HG02943 (cell line): ENCODE measurements at regions not wholly inside any gene's neighbourhood (a gene's known extent, or its start where the extent isn't known, plus 50 kb on each side); places are given as distances from the start of the nearest gene placed in this dataset.
"Not testable (repeated sequence)": the region's sequence is repeated elsewhere in the genome, so short reads cannot be mapped to it uniquely, and the experiment has no call there.

Experiments
- ATAC-seq: cut with Tn5 transposase; IDR thresholded peaks from one replicate; pipeline ENCODE4 v1.9.1; 2021; ENCODE audit warnings: mild to moderate bottlenecking, low read depth, moderate library complexity; ENCODE audit not compliant: unreplicated experiment

- no peak for ATAC-seq
Measured at GRCh38 chr1:94769551-94769950, 50.6 kb upstream of the SLC44A3 start.

- no peak for ATAC-seq
Measured at GRCh38 chr1:94768036-94768435, 52.1 kb upstream of the SLC44A3 start.

DNA sequence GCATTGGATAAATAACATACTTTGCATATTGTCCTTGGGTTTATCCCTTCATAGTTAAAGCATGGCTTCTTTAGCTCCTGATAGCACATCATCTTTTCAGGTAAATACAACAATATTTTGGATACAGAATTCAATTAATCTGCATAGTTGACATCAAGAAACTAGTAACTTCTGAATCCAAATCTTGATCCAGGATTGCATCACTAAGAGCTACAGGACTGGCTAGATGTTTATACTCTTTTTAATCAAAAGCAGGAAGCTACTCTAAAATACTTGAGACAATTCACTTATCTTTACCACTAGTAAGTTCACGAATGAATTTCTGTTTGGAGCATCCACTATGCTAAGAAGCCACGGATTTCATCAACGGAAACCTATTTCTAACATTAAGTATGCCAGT lies 54.2 kb upstream of the SLC44A3 start:
- no peak for ATAC-seq

DNA sequence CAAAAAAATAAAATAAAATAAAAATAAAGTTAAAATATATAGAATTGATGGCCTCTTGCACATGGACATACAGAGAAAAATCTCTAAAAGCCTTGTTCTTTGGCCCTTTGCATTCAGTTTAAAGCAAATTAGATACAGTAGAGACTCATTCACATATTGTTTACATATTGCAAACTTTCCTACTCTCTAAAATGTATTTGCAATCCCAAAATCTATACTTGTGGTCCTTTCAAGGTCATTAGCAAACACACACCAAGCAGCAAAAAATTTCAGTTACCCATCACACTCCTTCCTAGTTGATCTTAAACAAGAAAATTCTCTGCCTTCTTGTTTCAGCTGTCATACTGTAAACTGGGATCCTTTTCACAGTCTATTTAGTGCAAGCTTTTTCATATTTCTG lies 61.0 kb upstream of the SLC44A3 start:
- no peak for ATAC-seq

DNA sequence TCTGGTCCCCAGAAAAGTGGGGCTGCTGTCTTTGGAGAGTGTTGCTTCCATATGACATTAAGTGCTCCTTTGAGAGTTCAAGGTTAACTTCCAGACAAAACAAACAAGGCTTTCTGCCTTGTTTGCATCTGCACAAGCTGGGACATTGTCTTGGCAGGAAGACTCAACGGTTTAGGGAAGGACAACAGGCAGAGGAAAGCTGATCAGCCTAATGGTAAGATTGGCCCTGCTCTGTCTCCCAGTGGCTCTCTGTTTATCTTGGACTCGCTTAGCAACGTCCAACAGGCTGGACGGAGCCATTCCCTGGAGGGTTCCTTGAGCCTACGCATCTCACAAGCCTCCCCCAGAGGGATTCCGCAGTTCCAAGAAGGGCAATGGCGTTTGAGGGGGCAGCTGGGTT lies 62.2 kb upstream of the SLC44A3 start:
- no peak for ATAC-seq

GRCh38 chr1:94755675-94756074 lies 64.5 kb upstream of the SLC44A3 start:
- no peak for ATAC-seq

- ATAC-seq = not testable (repeated sequence)
Measured at GRCh38 chr1:94755016-94755415, 65.1 kb upstream of the SLC44A3 start.

GRCh38 chr1:94754570-94754969 lies 65.6 kb upstream of the SLC44A3 start:
- ATAC-seq = no peak

- ATAC-seq = no peak
Measured at GRCh38 chr1:94754095-94754494, 66.1 kb upstream of the SLC44A3 start.

DNA sequence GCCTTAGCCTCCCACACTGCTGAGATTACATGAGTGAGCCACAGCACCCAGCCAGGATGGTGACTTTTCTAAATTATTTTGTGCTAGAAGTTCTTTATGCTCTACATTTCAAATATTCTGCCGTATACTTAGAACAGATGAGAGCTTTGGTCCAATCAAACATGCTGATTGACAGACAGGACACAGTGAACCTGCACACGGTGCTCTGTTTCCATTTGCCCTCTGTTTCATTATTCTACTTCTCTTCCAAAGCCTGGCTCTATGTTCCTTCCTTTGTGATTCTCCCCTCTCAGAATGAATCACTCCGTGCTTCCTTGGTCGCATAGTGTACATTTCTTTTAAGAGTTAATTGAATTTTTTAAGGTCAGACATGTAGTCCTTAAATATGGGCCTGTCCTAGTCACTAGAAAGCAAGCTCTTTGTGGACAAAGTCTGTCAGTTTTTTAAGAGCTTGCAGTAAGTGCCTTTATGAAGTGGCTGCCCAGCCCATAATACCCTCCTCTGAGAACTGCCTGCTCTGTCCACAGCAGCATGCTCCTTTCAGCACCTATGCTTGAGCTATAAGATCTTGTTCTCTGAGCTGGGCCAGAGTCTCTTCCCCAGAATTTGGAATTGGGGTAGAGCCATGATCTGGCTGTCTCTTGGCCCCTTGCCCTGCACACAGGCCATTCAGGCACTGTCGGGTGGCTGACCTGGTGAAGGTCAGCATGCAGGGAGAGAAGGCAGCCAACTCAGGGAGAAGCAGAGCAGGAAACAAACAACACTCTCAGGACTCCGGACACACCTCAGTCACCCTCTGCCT lies 66.8 kb upstream of the SLC44A3 start:
- no peak for ATAC-seq

GRCh38 chr1:94751483-94751882 lies 68.7 kb upstream of the SLC44A3 start:
- ATAC-seq = not testable (repeated sequence)

- ATAC-seq = no peak
Measured at GRCh38 chr1:94746635-94747525, 73.3 kb upstream of the SLC44A3 start.

DNA sequence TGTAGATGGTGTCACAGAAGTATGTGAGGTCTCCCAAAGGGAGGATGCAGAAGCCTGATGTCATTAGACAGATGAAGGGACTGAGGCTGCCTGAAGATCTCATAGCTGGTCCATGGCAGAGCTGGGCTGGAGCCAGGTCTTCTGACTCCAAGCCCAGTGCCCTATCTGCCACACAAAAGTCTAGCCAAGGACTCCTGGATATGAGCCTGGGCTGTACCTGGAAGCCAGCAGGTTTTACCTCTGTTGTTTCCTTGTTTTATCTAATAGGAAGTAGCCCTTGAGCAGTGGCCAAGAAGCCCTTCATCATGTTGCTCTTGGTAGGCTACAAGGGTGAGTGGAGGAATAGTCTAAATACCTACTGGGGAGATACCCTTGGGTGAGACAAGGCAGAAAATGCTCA lies 74.4 kb upstream of the SLC44A3 start:
- ATAC-seq = no peak

- no peak for ATAC-seq
Measured at GRCh38 chr1:94743862-94744261, 76.3 kb upstream of the SLC44A3 start.

- ATAC-seq = no peak
Measured at GRCh38 chr1:94741996-94742395, 78.2 kb upstream of the SLC44A3 start.

DNA sequence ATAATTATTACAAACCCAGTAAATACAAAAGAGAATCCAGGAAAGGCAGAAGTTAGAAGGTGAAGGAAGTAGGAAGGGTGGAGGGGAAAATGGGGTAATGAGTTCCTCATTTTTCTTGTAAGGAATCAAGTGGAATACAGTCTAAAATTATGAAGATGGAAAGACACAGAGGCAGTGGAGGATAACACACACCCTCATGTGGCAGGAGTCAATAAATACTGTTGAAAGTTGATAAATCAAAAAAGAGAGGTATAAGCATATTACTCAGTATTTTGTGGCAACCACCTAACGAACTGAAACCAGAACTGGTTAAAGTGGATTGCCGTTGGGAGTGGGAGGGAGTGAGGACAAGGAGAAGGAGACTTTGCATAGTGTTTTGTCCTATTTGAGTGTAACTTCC lies 78.6 kb upstream of the SLC44A3 start:
- no peak for ATAC-seq

- ATAC-seq = no peak
Measured at GRCh38 chr1:94739521-94740061, 80.6 kb upstream of the SLC44A3 start.

- ATAC-seq = no peak
Measured at GRCh38 chr1:94738371-94738770, 81.8 kb upstream of the SLC44A3 start.

DNA sequence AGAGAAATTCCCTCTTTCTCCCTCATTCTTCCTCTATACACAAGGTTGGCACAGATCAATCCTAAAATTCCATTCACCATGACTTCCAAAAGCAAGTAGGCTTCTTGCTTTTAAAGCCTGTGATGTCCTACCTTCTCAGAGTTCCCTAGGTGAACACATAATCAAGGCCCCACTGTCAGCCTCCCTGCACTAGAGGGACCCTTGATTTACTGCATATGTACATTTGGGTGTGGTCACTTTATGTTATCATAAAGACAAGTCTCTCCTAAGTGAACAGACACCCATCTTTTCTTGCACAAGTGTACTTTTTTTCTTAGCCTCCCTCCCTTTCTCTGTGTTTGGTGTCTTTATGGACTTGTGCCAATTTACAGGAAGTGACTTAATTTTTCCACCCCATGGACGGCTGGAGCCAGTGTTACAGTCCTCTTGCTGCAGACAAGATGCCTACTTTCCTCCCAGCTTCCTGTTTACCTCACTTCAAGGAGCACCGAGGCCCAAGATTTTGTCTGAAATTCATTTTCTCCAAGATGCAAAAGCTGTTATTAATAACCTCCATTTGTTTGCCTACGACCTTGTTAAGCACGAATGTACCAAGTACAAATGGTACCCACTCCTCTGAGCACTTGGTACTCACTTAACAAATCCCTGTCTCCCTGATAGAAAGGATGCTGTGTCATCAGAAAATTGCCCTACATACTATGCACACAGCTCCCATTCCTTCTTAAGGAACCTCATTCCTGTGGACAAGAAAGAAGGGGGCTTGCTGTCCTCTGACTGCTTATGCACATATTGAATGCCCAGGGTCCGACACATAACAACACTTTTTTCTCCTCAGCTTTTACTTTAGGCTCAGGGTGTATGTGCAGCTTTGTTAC lies 82.8 kb upstream of the SLC44A3 start:
- ATAC-seq = no peak

DNA sequence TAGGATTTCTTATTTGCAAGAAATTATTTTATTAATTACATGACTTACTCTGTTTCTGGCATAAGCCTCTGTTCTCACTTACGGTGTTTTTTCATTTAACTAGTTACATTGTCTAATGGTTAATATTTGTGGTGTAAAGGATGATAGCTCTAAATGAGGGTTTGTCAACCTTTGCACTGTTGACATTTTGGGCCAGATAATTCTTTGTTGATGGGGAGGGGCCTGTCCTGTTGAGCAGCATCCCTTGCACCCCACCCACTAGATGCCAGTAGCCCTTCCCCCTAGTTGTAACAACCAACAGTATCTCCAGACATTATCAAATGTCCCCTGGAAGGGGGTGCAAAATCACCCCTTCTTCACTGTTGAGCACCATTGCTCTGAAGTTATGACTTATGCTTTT lies 83.6 kb upstream of the SLC44A3 start:
- ATAC-seq = no peak
